Keratinocyte (primary cell): ENCODE measurements at regions not wholly inside any gene's neighbourhood (a gene's known extent, or its start where the extent isn't known, plus 50 kb on each side); places are given as distances from the start of the nearest gene placed in this dataset.

Experiments
- CTCF ChIP-seq, 3 experiments: IDR thresholded peaks in 1 of 3; conservative IDR thresholded peaks in 1 of 3; optimal IDR thresholded peaks in 1 of 3; 2 replicates in 2 of 3; 3 replicates in 1 of 3; pipeline versions ENCODE3 to v1.5.1; 2011; ENCODE audit warnings: low read length in 3 of 3, mild to moderate bottlenecking in 3 of 3, moderate library complexity in 2 of 3, control low read depth in 1 of 3, inconsistent platforms in 1 of 3; ENCODE audit not compliant: insufficient read depth in 2 of 3; ENCODE audit errors: extremely low read depth in 1 of 3
- EZH2 ChIP-seq: IDR thresholded peaks from one replicate; pipeline ENCODE4 v1.6.1; 2012; ENCODE audit warnings: inconsistent platforms, mild to moderate bottlenecking, low read length, moderate library complexity

- TF ChIP-seq CTCF (optimal IDR thresholded peaks at IDR 0.05 in 1 of 3, IDR thresholded peaks at IDR 0.05 in 1 of 3, conservative IDR thresholded peaks at IDR 0.05 in 1 of 3; ENCODE audit: extremely low read depth in 1 of 3, insufficient read depth in 2 of 3, low read length in 3 of 3) (no peak), EZH2 (no peak)
Observed at GRCh38 chr7:67683628-67684027, 687.0 kb downstream of the TYW1 start.
